Common myeloid progenitor, CD34-positive (primary cell): ENCODE measurements at regions not wholly inside any gene's neighbourhood (a gene's known extent, or its start where the extent isn't known, plus 50 kb on each side); places are given as distances from the start of the nearest gene placed in this dataset.
A peak's percentile ranks its signal among the peaks of the same experiment; 100 is the strongest.

Source experiments
- CTCF ChIA-PET: fragments of 350-600 bp; sonication (Branson Sonifier 250); formaldehyde crosslinking; loops from one replicate; lab custom pipeline; 2021; ENCODE audit warnings: antibody characterized with exemption; lab: Charles Lee
- POLR2A ChIA-PET: fragments of 350-600 bp; sonication (Branson Sonifier 250); formaldehyde crosslinking; loops from one replicate; lab custom pipeline; 2021; ENCODE audit warnings: antibody characterized with exemption; lab: Charles Lee
- DNase-seq, 3 donors: peaks; one replicate each; pipeline versions ENCODE4 v3.0.0 to v3.0.0-alpha.2; 2013
- H3K27ac ChIP-seq, 2 experiments: 1 replicate in 1 of 2; 2 replicates in 1 of 2; pipeline ENCODE4 v1.7.0; 2013; ENCODE audit warnings: inconsistent platforms in 2 of 2, low read length in 2 of 2, mild to moderate bottlenecking in 2 of 2, low read depth in 1 of 2, moderate library complexity in 1 of 2; ENCODE audit not compliant: severe bottlenecking in 2 of 2, insufficient read depth in 1 of 2, poor library complexity in 1 of 2
- H3K27me3 ChIP-seq, 5 experiments: replicated peaks in 2 of 5; 1 replicate in 3 of 5; 2 replicates in 2 of 5; pipeline versions ENCODE4 v1.6.1 to v1.7.0; 2013; ENCODE audit warnings: low read length in 4 of 5, mild to moderate bottlenecking in 2 of 5, moderate library complexity in 2 of 5, inconsistent platforms in 1 of 5; ENCODE audit not compliant: insufficient read depth in 5 of 5, control insufficient read depth in 4 of 5
- H3K36me3 ChIP-seq, 4 experiments: 1 replicate in 2 of 4; 2 replicates in 2 of 4; pipeline versions ENCODE4 v1.6.1 to v1.7.0; 2013; ENCODE audit warnings: low read length in 3 of 4, control low read depth in 1 of 4, mild to moderate bottlenecking in 1 of 4; ENCODE audit not compliant: control insufficient read depth in 4 of 4, insufficient read depth in 4 of 4
- H3K4me1 ChIP-seq, 4 experiments: 1 replicate in 3 of 4; 2 replicates in 1 of 4; pipeline versions ENCODE4 v1.6.1 to v1.7.1; 2013; ENCODE audit warnings: low read length in 3 of 4, mild to moderate bottlenecking in 3 of 4, control low read depth in 1 of 4, inconsistent platforms in 1 of 4, moderate library complexity in 1 of 4; ENCODE audit not compliant: control insufficient read depth in 4 of 4, insufficient read depth in 4 of 4; ENCODE audit errors: control extremely low read depth in 1 of 4
- H3K4me3 ChIP-seq, 7 experiments: 1 replicate in 4 of 7; 2 replicates in 3 of 7; pipeline versions ENCODE4 v1.5.1 to v1.7.0; 2013; ENCODE audit warnings: mild to moderate bottlenecking in 7 of 7, low read length in 6 of 7, moderate library complexity in 6 of 7, inconsistent platforms in 2 of 7, low read depth in 2 of 7, control low read depth in 1 of 7; ENCODE audit not compliant: insufficient read depth in 4 of 7, control insufficient read depth in 1 of 7; ENCODE audit errors: extremely low read depth in 1 of 7
- H3K9me3 ChIP-seq, 5 experiments: 1 replicate in 4 of 5; 2 replicates in 1 of 5; pipeline versions ENCODE4 v1.6.1 to v1.7.1; 2013; ENCODE audit warnings: low read length in 4 of 5, mild to moderate bottlenecking in 2 of 5, inconsistent platforms in 1 of 5, low read depth in 1 of 5, moderate library complexity in 1 of 5; ENCODE audit not compliant: control insufficient read depth in 4 of 5, insufficient read depth in 2 of 5; ENCODE audit errors: control extremely low read depth in 1 of 5
- WGBS: methylation state at CpG from one replicate; pipeline ENCODE4 v1.1.5; 2013; ENCODE audit not compliant: insufficient coverage; 5-methylcytosine and 5-hydroxymethylcytosine counted together

- Histone ChIP-seq H3K36me3 (no peaks in the 10 kb centered on the region), H3K4me1 (peaks cover 0 to 49% (median 31%) of the 10 kb centered on the region in 4 experiments), H3K9me3 (no peaks in the 10 kb centered on the region), H3K27me3 (no peaks in the 10 kb centered on the region), H3K27ac (no peak overlapping the region), H3K4me3 (no peak overlapping the region)
- CTCF ChIA-PET: interaction anchor here (0.7 to 1.6 kb wide), 4 partner anchors 11 to 91 kb away, joined by 3 to 6 read pairs (median 3); no protein-coding TSS in a partner anchor
- no peak for DNase-seq
- 93% methylated on average over 12 of the region's 18 CpGs for WGBS
- POLR2A ChIA-PET: no interaction called here
These were observed 144.0 kb upstream of the CIBAR2 start for GRCh38 chr16:85256190-85256739.

- H3K4me1 ChIP-seq: peaks cover 0 to 55% (median 37%) of the 10 kb centered on the region in 4 experiments
- no peak overlapping the region for H3K27ac ChIP-seq
- ChIA-PET CTCF (interaction anchor here (1.2 to 3.1 kb wide), 5 partner anchors 9 to 77 kb away, joined by 3 to 23 read pairs (median 3); no protein-coding TSS in a partner anchor), POLR2A (no interaction called here)
- no peak for DNase-seq
- no peaks in the 10 kb centered on the region for H3K27me3 ChIP-seq
- H3K4me3 ChIP-seq: no peak overlapping the region
- H3K36me3 ChIP-seq: no peaks in the 10 kb centered on the region
- no peaks in the 10 kb centered on the region for H3K9me3 ChIP-seq
- WGBS: 99% methylated on average over 5 of the region's 8 CpGs
These were observed 145.2 kb upstream of the CIBAR2 start for GRCh38 chr16:85257483-85257882.

- peaks cover 0 to 54% (median 37%) of the 10 kb centered on the region in 4 experiments for H3K4me1 ChIP-seq
- H3K9me3 ChIP-seq: no peaks in the 10 kb centered on the region
- CTCF ChIA-PET: interaction anchor here (1.1 to 3.1 kb wide), 8 partner anchors 10 to 76 kb away, joined by 3 to 23 read pairs (median 3); no protein-coding TSS in a partner anchor
- H3K27ac ChIP-seq: no peak overlapping the region
- peak overlapping the region in 1 of 7 experiments; percentile 46 for H3K4me3 ChIP-seq
- H3K27me3 ChIP-seq: no peaks in the 10 kb centered on the region
- H3K36me3 ChIP-seq: no peaks in the 10 kb centered on the region
- peak in 2 of 3 donors; percentile 18 to 33 for DNase-seq
- POLR2A ChIA-PET: interaction anchor here (0.6 kb wide), 1 partner anchor 21 kb away, joined by 3 read pairs; no protein-coding TSS in a partner anchor
- WGBS: 73% methylated on average over 3 of the region's 12 CpGs
These were observed 145.9 kb upstream of the CIBAR2 start for GRCh38 chr16:85258166-85258565.

GRCh38 chr16:85258629-85259028 lies 146.4 kb upstream of the CIBAR2 start:
- Histone ChIP-seq H3K4me3 (peak overlapping the region in 3 of 7 experiments; percentile 9 to 46 (median 33)), H3K36me3 (no peaks in the 10 kb centered on the region), H3K27ac (no peak overlapping the region), H3K9me3 (no peaks in the 10 kb centered on the region), H3K27me3 (no peaks in the 10 kb centered on the region), H3K4me1 (peaks cover 0 to 52% (median 34%) of the 10 kb centered on the region in 4 experiments)
- peak in 2 of 3 donors; percentile 75 to 89 for DNase-seq
- ChIA-PET CTCF (interaction anchor here (1.1 to 3.1 kb wide), 5 partner anchors 10 to 76 kb away, joined by 3 to 23 read pairs (median 4); no protein-coding TSS in a partner anchor), POLR2A (interaction anchor here (0.6 kb wide), 1 partner anchor 20 kb away, joined by 3 read pairs; no protein-coding TSS in a partner anchor)
- 2% methylated on average over 11 of the region's 18 CpGs for WGBS

- ChIA-PET POLR2A (no interaction called here), CTCF (interaction anchor here (1.1 to 3.1 kb wide), 5 partner anchors 11 to 75 kb away, joined by 3 to 23 read pairs (median 4); no protein-coding TSS in a partner anchor)
- peaks cover 0 to 52% (median 34%) of the 10 kb centered on the region in 4 experiments for H3K4me1 ChIP-seq
- H3K27me3 ChIP-seq: no peaks in the 10 kb centered on the region
- no peak for DNase-seq
- H3K36me3 ChIP-seq: no peaks in the 10 kb centered on the region
- 69% methylated on average over 9 of the region's 19 CpGs for WGBS
- peak overlapping the region in 2 of 7 experiments; percentile 33 to 46 for H3K4me3 ChIP-seq
- H3K9me3 ChIP-seq: no peaks in the 10 kb centered on the region
- no peak overlapping the region for H3K27ac ChIP-seq
These were observed 147.0 kb upstream of the CIBAR2 start for GRCh38 chr16:85259115-85259831.

GRCh38 chr16:85259832-85260167 lies 147.5 kb upstream of the CIBAR2 start:
- no peaks in the 10 kb centered on the region for H3K36me3 ChIP-seq
- no peaks in the 10 kb centered on the region for H3K9me3 ChIP-seq
- no peak overlapping the region for H3K4me3 ChIP-seq
- peaks cover 0 to 52% (median 34%) of the 10 kb centered on the region in 4 experiments for H3K4me1 ChIP-seq
- WGBS: 96% methylated on average over 7 of the region's 9 CpGs
- H3K27ac ChIP-seq: no peak overlapping the region
- ChIA-PET CTCF (interaction anchor here (1.6 to 3.1 kb wide), 2 partner anchors 12 to 16 kb away, joined by 3 to 23 read pairs; no protein-coding TSS in a partner anchor), POLR2A (no interaction called here)
- no peak for DNase-seq
- H3K27me3 ChIP-seq: no peaks in the 10 kb centered on the region
